T-helper 1 cell treated with Interleukin-12 subunit alpha and Interleukin-12 subunit beta and Interleukin-4 antibody, amounts not matched to agents 30 ng/mL and 1 ng/mL, for 36 hours (primary cell): ENCODE measurements at regions not wholly inside any gene's neighbourhood (a gene's known extent, or its start where the extent isn't known, plus 50 kb on each side); places are given as distances from the start of the nearest gene placed in this dataset.

Experiments
- intact Hi-C: fragments of 100-400 bp; cut with micrococcal nuclease; formaldehyde crosslinking; loops from one replicate; pipeline ENCODE4 v1.15.1; 2024

- intact Hi-C loops, result no loop called here
Measured at GRCh38 chr9:13607481-13608441, 328.3 kb upstream of the MPDZ start.

GRCh38 chr9:13606586-13606985 is 327.1 kb upstream of the MPDZ start:
- intact Hi-C loops, result no loop called here

GRCh38 chr9:13603921-13604320 is 324.4 kb upstream of the MPDZ start:
- intact Hi-C loops, result no loop called here

- intact Hi-C loops, result no loop called here
Measured at GRCh38 chr9:13598738-13599137, 319.2 kb upstream of the MPDZ start.

GRCh38 chr9:13597427-13597826 is 317.9 kb upstream of the MPDZ start:
- intact Hi-C loops, result no loop called here

GRCh38 chr9:13597004-13597403 is 317.5 kb upstream of the MPDZ start:
- intact Hi-C loops, result no loop called here

GRCh38 chr9:13596383-13596970 is 317.0 kb upstream of the MPDZ start:
- intact Hi-C loops, result no loop called here

- intact Hi-C loops, result no loop called here
Measured at GRCh38 chr9:13590996-13591395, 311.5 kb upstream of the MPDZ start.

- intact Hi-C loops, result no loop called here
Measured at GRCh38 chr9:13589034-13589737, 309.7 kb upstream of the MPDZ start.

- intact Hi-C loops, result no loop called here
Measured at GRCh38 chr9:13588151-13589033, 308.9 kb upstream of the MPDZ start.

- intact Hi-C loops, result no loop called here
Measured at GRCh38 chr9:13587571-13587970, 308.1 kb upstream of the MPDZ start.

- intact Hi-C loops, result no loop called here
Measured at GRCh38 chr9:13586587-13587374, 307.3 kb upstream of the MPDZ start.

GRCh38 chr9:13580760-13581159 is 301.3 kb upstream of the MPDZ start:
- intact Hi-C loops, result no loop called here

GRCh38 chr9:13580131-13580530 is 300.6 kb upstream of the MPDZ start:
- intact Hi-C loops, result no loop called here

GRCh38 chr9:13576101-13576500 is 296.6 kb upstream of the MPDZ start:
- intact Hi-C loops, result no loop called here

- intact Hi-C loops, result no loop called here
Measured at GRCh38 chr9:13575558-13575957, 296.1 kb upstream of the MPDZ start.

GRCh38 chr9:13570068-13570974 is 290.8 kb upstream of the MPDZ start:
- intact Hi-C loops, result no loop called here

- intact Hi-C loops, result no loop called here
Measured at GRCh38 chr9:13569602-13570067, 290.1 kb upstream of the MPDZ start.
